H1 (cell line): ENCODE measurements at regions not wholly inside any gene's neighbourhood (a gene's known extent, or its start where the extent isn't known, plus 50 kb on each side); places are given as distances from the start of the nearest gene placed in this dataset.

Experiments used
- CTCF ChIA-PET: fragments of 300-600 bp; sonication (Branson Sonifier 250); formaldehyde crosslinking; loops from one replicate; lab custom pipeline; 2021; ENCODE audit not compliant: partially characterized antibody; lab: Charles Lee
- POLR2A ChIA-PET: fragments of 300-600 bp; sonication (Branson Sonifier 250); formaldehyde crosslinking; loops from one replicate; lab custom pipeline; 2021; ENCODE audit warnings: inconsistent platforms; ENCODE audit not compliant: partially characterized antibody; lab: Charles Lee
- DNase-seq, 2 experiments: peaks; one replicate each; pipeline versions ENCODE4 v3.0.0 to v3.0.0-alpha.2; 2010 to 2022; ENCODE audit warnings: low spot score in 2 of 2, low read depth in 1 of 2, mixed read lengths in 1 of 2
- FAIRE-seq: peaks from 2 replicates; lab custom pipeline; 2011; peaks lifted over from hg19 to GRCh38; lab: Jason Lieb, UNC
- H2AFZ ChIP-seq: 2 replicates; pipeline ENCODE4 v1.8.1; 2012; ENCODE audit warnings: low read length, inconsistent platforms
- H2AK5ac ChIP-seq: 2 replicates; pipeline ENCODE4 v1.6.1; 2013; ENCODE audit warnings: low read depth, low read length
- H2BK120ac ChIP-seq: replicated peaks from 2 replicates; pipeline ENCODE3; 2013; ENCODE audit warnings: low read depth, low read length, inconsistent platforms
- H2BK12ac ChIP-seq: 2 replicates; pipeline ENCODE4 v1.6.1; 2013; ENCODE audit warnings: low read depth, low read length
- H2BK15ac ChIP-seq: 2 replicates; pipeline ENCODE4 v1.6.1; 2013; ENCODE audit warnings: low read length
- H2BK20ac ChIP-seq: 2 replicates; pipeline ENCODE4 v1.6.1; 2013; ENCODE audit warnings: low read length
- H2BK5ac ChIP-seq: 2 replicates; pipeline ENCODE4 v1.6.1; 2013; ENCODE audit warnings: low read depth, low read length
- H3K14ac ChIP-seq: 2 replicates; pipeline ENCODE4 v1.6.1; 2013; ENCODE audit warnings: inconsistent platforms; ENCODE audit not compliant: insufficient read length
- H3K18ac ChIP-seq: 2 replicates; pipeline ENCODE4 v1.6.1; 2013; ENCODE audit warnings: low read length; ENCODE audit errors: extremely low read depth
- H3K23ac ChIP-seq: 2 replicates; pipeline ENCODE4 v1.6.1; 2013; ENCODE audit warnings: inconsistent platforms; ENCODE audit not compliant: insufficient read length
- H3K23me2 ChIP-seq: 2 replicates; pipeline ENCODE4 v1.6.1; 2013; ENCODE audit warnings: low read depth, low read length
- H3K27ac ChIP-seq: 2 replicates; pipeline ENCODE4 v1.6.1; 2011; ENCODE audit warnings: low read depth, low read length, inconsistent platforms
- H3K27me3 ChIP-seq, 4 experiments: replicated peaks in 1 of 4; 1 replicate in 1 of 4; 2 replicates in 3 of 4; pipeline versions ENCODE4 v1.6.1 to v1.8.1; 2011 to 2013; ENCODE audit warnings: low read length in 3 of 4, mild to moderate bottlenecking in 3 of 4, inconsistent platforms in 2 of 4, mixed read lengths in 2 of 4, moderate library complexity in 1 of 4; ENCODE audit not compliant: control insufficient read depth in 3 of 4, insufficient read depth in 3 of 4; ENCODE audit errors: extremely low read depth in 1 of 4
- H3K36me3 ChIP-seq, 4 experiments: 2 replicates each; pipeline versions ENCODE4 v1.6.1 to v1.8.1; 2011 to 2013; ENCODE audit warnings: mild to moderate bottlenecking in 4 of 4, low read length in 3 of 4, moderate library complexity in 2 of 4, control low read depth in 1 of 4, inconsistent platforms in 1 of 4; ENCODE audit not compliant: insufficient read depth in 4 of 4, control insufficient read depth in 2 of 4
- H3K4ac ChIP-seq: replicated peaks from 2 replicates; pipeline ENCODE3; 2013; ENCODE audit warnings: low read length, low read depth, mixed read lengths, inconsistent platforms; ENCODE audit not compliant: insufficient read length
- H3K4me1 ChIP-seq, 4 experiments: replicated peaks in 1 of 4; 1 replicate in 1 of 4; 2 replicates in 3 of 4; pipeline versions ENCODE4 v1.6.1 to v1.8.1; 2011 to 2013; ENCODE audit warnings: low read length in 3 of 4, inconsistent platforms in 2 of 4, mixed read lengths in 1 of 4; ENCODE audit not compliant: insufficient read depth in 4 of 4, control insufficient read depth in 3 of 4
- H3K4me2 ChIP-seq, 2 experiments: 2 replicates each; pipeline versions ENCODE4 v1.6.1 to v1.8.1; 2011 to 2013; ENCODE audit warnings: low read depth in 2 of 2, low read length in 2 of 2, control low read depth in 1 of 2, inconsistent platforms in 1 of 2, mild to moderate bottlenecking in 1 of 2; ENCODE audit not compliant: insufficient read depth in 1 of 2
- H3K4me3 ChIP-seq, 4 experiments: fragments of 200-600, 300-600 bp in 1 of 4; sonication (generic), shearing (Covaris generic), sonication (Bioruptor Twin) in 1 of 4; 2 replicates each; pipeline versions ENCODE4 v1.5.1 to v1.8.1; 2011 to 2016; ENCODE audit warnings: low read length in 4 of 4, low read depth in 3 of 4, control low read depth in 2 of 4, inconsistent platforms in 2 of 4, mild to moderate bottlenecking in 2 of 4, mixed read lengths in 1 of 4, moderate library complexity in 1 of 4; ENCODE audit not compliant: insufficient read depth in 2 of 4; ENCODE audit errors: extremely low read depth in 1 of 4
- H3K56ac ChIP-seq: replicated peaks from 2 replicates; pipeline ENCODE3; 2013; ENCODE audit warnings: low read depth, mild to moderate bottlenecking, mixed read lengths, low read length, inconsistent platforms; ENCODE audit not compliant: insufficient read length
- H3K79me1 ChIP-seq: 2 replicates; pipeline ENCODE4 v1.6.1; 2013; ENCODE audit warnings: low read depth, low read length, control low read depth
- H3K79me2 ChIP-seq, 2 experiments: 2 replicates each; pipeline versions ENCODE4 v1.6.1 to v1.8.1; 2012 to 2013; ENCODE audit warnings: low read length in 2 of 2, mild to moderate bottlenecking in 2 of 2, inconsistent platforms in 1 of 2; ENCODE audit not compliant: insufficient read depth in 2 of 2, control insufficient read depth in 1 of 2
- H3K9ac ChIP-seq, 4 experiments: replicated peaks in 1 of 4; 1 replicate in 1 of 4; 2 replicates in 3 of 4; pipeline versions ENCODE4 v1.6.1 to v1.8.1; 2011 to 2013; ENCODE audit warnings: low read depth in 3 of 4, low read length in 3 of 4, control low read depth in 2 of 4, mild to moderate bottlenecking in 2 of 4, moderate library complexity in 2 of 4, inconsistent platforms in 1 of 4; ENCODE audit errors: extremely low read depth in 1 of 4
- H3K9me3 ChIP-seq, 2 experiments: 2 replicates each; pipeline versions ENCODE4 v1.6.1 to v1.8.1; 2012 to 2013; ENCODE audit warnings: mild to moderate bottlenecking in 2 of 2, moderate library complexity in 2 of 2, control low read depth in 1 of 2, inconsistent platforms in 1 of 2, low read depth in 1 of 2, low read length in 1 of 2, mixed read lengths in 1 of 2; ENCODE audit not compliant: insufficient read depth in 2 of 2
- H4K20me1 ChIP-seq, 2 experiments: replicated peaks in 1 of 2; 2 replicates each; pipeline versions ENCODE3 to v1.8.1; 2011 to 2013; ENCODE audit warnings: inconsistent platforms in 2 of 2, low read length in 2 of 2, mild to moderate bottlenecking in 1 of 2; ENCODE audit not compliant: insufficient read depth in 2 of 2, control insufficient read depth in 1 of 2
- H4K5ac ChIP-seq: 2 replicates; pipeline ENCODE4 v1.6.1; 2013; ENCODE audit warnings: low read length, low read depth, mixed read lengths, inconsistent platforms; ENCODE audit not compliant: insufficient read length
- H4K8ac ChIP-seq: 2 replicates; pipeline ENCODE4 v1.8.0; 2013; ENCODE audit warnings: mild to moderate bottlenecking, moderate library complexity, low read length, inconsistent platforms; ENCODE audit not compliant: insufficient read depth; ENCODE audit errors: extremely low read depth
- H4K91ac ChIP-seq: replicated peaks from 2 replicates; pipeline ENCODE3; 2013; ENCODE audit warnings: low read length, mixed read lengths, inconsistent platforms; ENCODE audit not compliant: insufficient read length
- JUN ChIP-seq: IDR thresholded peaks from 2 replicates; pipeline ENCODE4 v1.6.1; 2011; ENCODE audit warnings: low read depth, mild to moderate bottlenecking, improper control_type of control experiment, low read length
- NRF1 ChIP-seq: IDR thresholded peaks from 2 replicates; pipeline ENCODE4 v1.6.1; 2011; ENCODE audit warnings: mild to moderate bottlenecking, low read depth, low read length, improper control_type of control experiment
- RBBP5 ChIP-seq: IDR thresholded peaks from 2 replicates; pipeline ENCODE4 v1.7.1; 2012; ENCODE audit warnings: low read depth, mild to moderate bottlenecking, inconsistent platforms, low read length, moderate library complexity, borderline replicate concordance
- RXRA ChIP-seq: IDR thresholded peaks from 2 replicates; pipeline ENCODE4 v1.6.1; 2011; ENCODE audit warnings: low read depth, mild to moderate bottlenecking, low read length, moderate library complexity; ENCODE audit not compliant: insufficient read depth
- WGBS, 2 experiments: shearing (Covaris generic) in 1 of 2; methylation state at CpG; one replicate each; pipeline versions ENCODE4 v1.1.6 to v1.1.7; 2013 to 2015; ENCODE audit warnings: low lambda C conversion rate in 2 of 2, mixed read lengths in 2 of 2, inconsistent platforms in 1 of 2, low coverage in 1 of 2, missing lambda C conversion rate in 1 of 2; ENCODE audit not compliant: insufficient replicate concordance in 2 of 2, insufficient coverage in 1 of 2, insufficient read length in 1 of 2; ENCODE audit errors: extremely low coverage in 1 of 2, missing lambda C conversion rate in 1 of 2; 5-methylcytosine and 5-hydroxymethylcytosine counted together

GRCh38 chr1:163970699-163971098 is 588.3 kb upstream of the PBX1 start:
- Histone ChIP-seq H3K27ac (no peak overlapping the region), H3K56ac (no peak overlapping the region), H2BK120ac (no peak overlapping the region), H3K4me1 (no peaks in the 10 kb centered on the region), H4K91ac (no peak overlapping the region), H3K36me3 (no peaks in the 10 kb centered on the region), H3K18ac (no peak overlapping the region), H3K4me2 (no peak overlapping the region), H3K9me3 (no peaks in the 10 kb centered on the region), H3K4ac (no peak overlapping the region), H3K4me3 (no peak overlapping the region), H3K27me3 (peaks cover 0 to 1% (median 0%) of the 10 kb centered on the region in 4 experiments; a peak in 1 of 7 replicates), H3K79me2 (no peaks in the 10 kb centered on the region), H4K8ac (no peak overlapping the region), H4K20me1 (no peaks in the 10 kb centered on the region), H2BK15ac (no peak overlapping the region), H2BK12ac (no peak overlapping the region), H4K5ac (no peak overlapping the region), H2BK5ac (no peak overlapping the region), H3K9ac (no peak overlapping the region), H2AK5ac (no peak overlapping the region), H3K79me1 (no peaks in the 10 kb centered on the region), H2AFZ (no peak overlapping the region), H3K23me2 (no peaks in the 10 kb centered on the region), H2BK20ac (no peak overlapping the region), H3K14ac (no peak overlapping the region), H3K23ac (no peak overlapping the region)
- FAIRE-seq (no peak), DNase-seq (no peak)
- POLR2A ChIA-PET = interaction anchor here (0.6 kb wide), 1 partner anchor 10 kb away, joined by 3 read pairs; no protein-coding TSS in a partner anchor
- 94% methylated on average over 4 of the region's 4 CpGs; no CpG with 5 or more reads in 1 of the 2 experiments for WGBS, 2 experiments
- TF ChIP-seq RXRA (no peak), NRF1 (no peak), RBBP5 (no peak), JUN (no peak)
- CTCF ChIA-PET = no interaction called here
